Loucy (cell line): ENCODE measurements at regions not wholly inside any gene's neighbourhood (a gene's known extent, or its start where the extent isn't known, plus 50 kb on each side); places are given as distances from the start of the nearest gene placed in this dataset.

Source experiments
- EZH2phosphoT487 ChIP-seq: fragments of 200-600 bp; IDR thresholded peaks from 2 replicates; pipeline ENCODE4 v1.6.1; 2018; ENCODE audit warnings: antibody characterized with exemption, mild to moderate bottlenecking, moderate library complexity, borderline replicate concordance
- TF ChIP-seq, protein P1 (sequence below): fragments of 200-600 bp; sonication (generic); conservative IDR thresholded peaks from 2 replicates; pipeline ENCODE4 v1.5.1; 2014; ENCODE audit warnings: mild to moderate bottlenecking, antibody characterized with exemption, low read length

GRCh38 chr9:89993678-89994630, 389.1 kb downstream of the GADD45G start:
- TF ChIP-seq, protein P1, sequence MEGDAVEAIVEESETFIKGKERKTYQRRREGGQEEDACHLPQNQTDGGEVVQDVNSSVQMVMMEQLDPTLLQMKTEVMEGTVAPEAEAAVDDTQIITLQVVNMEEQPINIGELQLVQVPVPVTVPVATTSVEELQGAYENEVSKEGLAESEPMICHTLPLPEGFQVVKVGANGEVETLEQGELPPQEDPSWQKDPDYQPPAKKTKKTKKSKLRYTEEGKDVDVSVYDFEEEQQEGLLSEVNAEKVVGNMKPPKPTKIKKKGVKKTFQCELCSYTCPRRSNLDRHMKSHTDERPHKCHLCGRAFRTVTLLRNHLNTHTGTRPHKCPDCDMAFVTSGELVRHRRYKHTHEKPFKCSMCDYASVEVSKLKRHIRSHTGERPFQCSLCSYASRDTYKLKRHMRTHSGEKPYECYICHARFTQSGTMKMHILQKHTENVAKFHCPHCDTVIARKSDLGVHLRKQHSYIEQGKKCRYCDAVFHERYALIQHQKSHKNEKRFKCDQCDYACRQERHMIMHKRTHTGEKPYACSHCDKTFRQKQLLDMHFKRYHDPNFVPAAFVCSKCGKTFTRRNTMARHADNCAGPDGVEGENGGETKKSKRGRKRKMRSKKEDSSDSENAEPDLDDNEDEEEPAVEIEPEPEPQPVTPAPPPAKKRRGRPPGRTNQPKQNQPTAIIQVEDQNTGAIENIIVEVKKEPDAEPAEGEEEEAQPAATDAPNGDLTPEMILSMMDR: no peak
- TF ChIP-seq EZH2phosphoT487: no peak
